HepG2 (cell line): ENCODE measurements at regions not wholly inside any gene's neighbourhood (a gene's known extent, or its start where the extent isn't known, plus 50 kb on each side); places are given as distances from the start of the nearest gene placed in this dataset.

Source experiments
- ATAC-seq: fragments of 200-7000 bp; cut with Tn5 transposase; 3 replicates; pipeline ENCODE4 v1.9.1; 2020; ENCODE audit warnings: mild to moderate bottlenecking, moderate library complexity
- BruUV-seq: library from RNA; stranded (reverse); fragments of 400-500 nt; replicated peaks from 2 replicates; lab custom pipeline; 2021; lab: Mats Ljungman, UMichigan
- CTCF ChIA-PET: fragments of 300-600 bp; formaldehyde crosslinking; extraction: SDS; loops from one replicate; lab custom pipeline; 2021; ENCODE audit warnings: low total read pairs, inconsistent platforms, low intra/inter-chr PET ratio; lab: Yijun Ruan, JAX
- POLR2A ChIA-PET: fragments of 350-600 bp; sonication (Branson Sonifier 250); formaldehyde crosslinking; loops from one replicate; lab custom pipeline; 2020; ENCODE audit warnings: antibody characterized with exemption, inconsistent platforms; lab: Yijun Ruan, JAX
- DNase-seq: peaks from one replicate; pipeline ENCODE4 v3.0.0-alpha.2; 2015; ENCODE audit warnings: low spot score
- FAIRE-seq: peaks from 3 replicates; lab custom pipeline; 2011; peaks lifted over from hg19 to GRCh38; lab: Jason Lieb, UNC
- H2AFZ ChIP-seq: one replicate; pipeline ENCODE4 v1.6.1; 2011; ENCODE audit warnings: low read length, inconsistent platforms
- H3K27ac ChIP-seq: fragments of 300-600 bp; 3 replicates; pipeline ENCODE4 v1.8.0; 2011; ENCODE audit warnings: mixed run types, mild to moderate bottlenecking, mixed read lengths, low read length, inconsistent platforms; ENCODE audit not compliant: insufficient read depth; ENCODE audit errors: extremely low read length
- H3K27me3 ChIP-seq, 2 experiments: fragments of 200-600 bp in 1 of 2; 2 replicates in 1 of 2; 3 replicates in 1 of 2; pipeline versions ENCODE4 v1.6.0 to v1.8.0; 2011; ENCODE audit warnings: low read length in 2 of 2, mild to moderate bottlenecking in 2 of 2, moderate library complexity in 2 of 2, inconsistent platforms in 1 of 2; ENCODE audit not compliant: insufficient read depth in 2 of 2, control insufficient read depth in 1 of 2
- H3K36me3 ChIP-seq, 2 experiments: fragments of 200-600 bp in 1 of 2; replicated peaks in 1 of 2; 2 replicates in 1 of 2; 3 replicates in 1 of 2; pipeline versions ENCODE4 v1.5.1 to v1.8.0; 2011; ENCODE audit warnings: low read length in 2 of 2, inconsistent platforms in 1 of 2; ENCODE audit not compliant: insufficient read depth in 2 of 2, control insufficient read depth in 1 of 2
- H3K4me1 ChIP-seq: 2 replicates; pipeline ENCODE4 v1.5.1; 2012; ENCODE audit warnings: low read length, inconsistent platforms; ENCODE audit not compliant: insufficient read depth
- H3K4me2 ChIP-seq: 2 replicates; pipeline ENCODE4 v1.6.0; 2011; ENCODE audit warnings: low read depth, low read length, inconsistent platforms
- H3K4me3 ChIP-seq, 3 experiments: fragments of 200-600 bp in 1 of 3; sonication (generic), shearing (Covaris generic) in 1 of 3; replicated peaks in 1 of 3; 2 replicates each; pipeline ENCODE4 v1.5.1; 2011 to 2016; ENCODE audit warnings: low read length in 3 of 3, inconsistent platforms in 2 of 3, low read depth in 2 of 3, mild to moderate bottlenecking in 2 of 3, control low read depth in 1 of 3, mixed read lengths in 1 of 3; ENCODE audit not compliant: insufficient read depth in 1 of 3
- H3K79me2 ChIP-seq: one replicate; pipeline ENCODE4 v1.6.1; 2011; ENCODE audit warnings: low read length, inconsistent platforms; ENCODE audit not compliant: insufficient read depth
- H3K9ac ChIP-seq: 2 replicates; pipeline ENCODE4 v1.6.0; 2011; ENCODE audit warnings: mild to moderate bottlenecking, low read depth, low read length, inconsistent platforms; ENCODE audit not compliant: insufficient read depth
- H3K9me3 ChIP-seq: 2 replicates; pipeline ENCODE4 v1.5.1; 2012; ENCODE audit warnings: mild to moderate bottlenecking, low read length
- H4K20me1 ChIP-seq: 2 replicates; pipeline ENCODE4 v1.6.0; 2011; ENCODE audit warnings: inconsistent platforms, mild to moderate bottlenecking, low read length, moderate library complexity; ENCODE audit not compliant: insufficient read depth
- CBX2 ChIP-seq, 2 experiments: fragments of 200-600 bp in 1 of 2; sonication (generic); formaldehyde crosslinking in 1 of 2; IDR thresholded peaks; 2 replicates each; pipeline versions ENCODE4 v1.7.0 to v1.8.1; 2018 to 2022; ENCODE audit warnings: low read depth in 2 of 2, low read length in 1 of 2, mild to moderate bottlenecking in 1 of 2, missing genetic modification reagents in 1 of 2
- CEBPB ChIP-seq: IDR thresholded peaks from 2 replicates; pipeline ENCODE4 v1.6.1; 2011; ENCODE audit warnings: low read depth, low read length, improper control_type of control experiment, borderline replicate concordance
- GTF2F1 ChIP-seq: fragments of 150-350 bp; IDR thresholded peaks from 2 replicates; pipeline ENCODE4 v1.6.1; 2014; ENCODE audit warnings: low read length
- NFE2L1 ChIP-seq: sonication (generic); formaldehyde crosslinking; IDR thresholded peaks from 2 replicates; pipeline ENCODE4 v1.4.0; 2020; ENCODE audit warnings: missing genetic modification reagents, mild to moderate bottlenecking, borderline replicate concordance
- NFYC ChIP-seq: IDR thresholded peaks from 2 replicates; pipeline ENCODE4 v1.6.1; 2016; ENCODE audit warnings: missing genetic modification reagents, missing compliant biosample characterization
- PCBP1 ChIP-seq: fragments of 200-400 bp; formaldehyde crosslinking; IDR thresholded peaks from 2 replicates; pipeline ENCODE4 v1.6.1; 2017; ENCODE audit warnings: mild to moderate bottlenecking, low read depth, low read length, borderline replicate concordance
- PPARG ChIP-seq: conservative IDR thresholded peaks from 2 replicates; pipeline ENCODE4 v1.6.1; 2016; ENCODE audit warnings: missing biosample characterization, missing genetic modification reagents
- RARA ChIP-seq: IDR thresholded peaks from 2 replicates; pipeline ENCODE4 v1.6.1; 2016; ENCODE audit warnings: missing genetic modification reagents, missing compliant biosample characterization
- SMAD9 ChIP-seq: sonication (generic); formaldehyde crosslinking; IDR thresholded peaks from 2 replicates; pipeline ENCODE4 v1.5.1; 2020; ENCODE audit warnings: mild to moderate bottlenecking, missing genetic modification reagents
- XRCC5 ChIP-seq: fragments of 200-400 bp; formaldehyde crosslinking; optimal IDR thresholded peaks from 2 replicates; pipeline ENCODE3; 2017; ENCODE audit warnings: mild to moderate bottlenecking, low read length
- in situ Hi-C: cut with HindIII; loops from 2 replicates; pipeline ENCODE4 v1.10.0; 2017; ENCODE audit warnings: low pct_unique_long_range_greater_than_20kb; ENCODE audit not compliant: extremely low pct_ligation_motif_present
- intact Hi-C: fragments of 100-400 bp; cut with micrococcal nuclease; formaldehyde crosslinking; loops from one replicate; pipeline ENCODE4 v1.10.0; 2022; ENCODE audit not compliant: unreplicated experiment

GRCh38 chr12:78793982-78794381, 70.6 kb upstream of the SYT1 start (continued):
- TF ChIP-seq CEBPB, result no peak

- intact Hi-C loops, result no loop called here
- ChIA-PET POLR2A (no interaction called here), CTCF (no interaction called here)
- Histone ChIP-seq H3K4me1 (no peaks in the 10 kb centered on the region), H3K4me2 (no peak overlapping the region), H3K9ac (no peak overlapping the region), H3K4me3 (no peak overlapping the region), H3K79me2 (no peaks in the 10 kb centered on the region), H3K9me3 (no peaks in the 10 kb centered on the region), H3K27ac (no peak overlapping the region), H2AFZ (no peak overlapping the region), H3K36me3 (no peaks in the 10 kb centered on the region), H4K20me1 (no peaks in the 10 kb centered on the region), H3K27me3 (no peaks in the 10 kb centered on the region)
- no peak for TF ChIP-seq RARA
- no peak for TF ChIP-seq XRCC5
- TF ChIP-seq NFE2L1, result no peak
- no peak for TF ChIP-seq CBX2 (IDR thresholded peaks at IDR 0.05; ENCODE audit: low read depth, low read length)
- no peak for TF ChIP-seq CBX2 (CRISPR knock-in tag; IDR thresholded peaks at IDR 0.05; ENCODE audit: low read depth)
- TF ChIP-seq SMAD9 (CRISPR knock-in tag), result no peak
- no peak for TF ChIP-seq PPARG (CRISPR knock-in tag)
- no peak for TF ChIP-seq NFYC
- no peak for TF ChIP-seq GTF2F1
- no peak for TF ChIP-seq PCBP1
- no peak for FAIRE-seq
- no TSS peak for BruUV-seq
- no peak for ATAC-seq
- DNase-seq, result no peak
- in situ Hi-C loops, result no loop called here
Observed at GRCh38 chr12:78795934-78796445, 68.6 kb upstream of the SYT1 start.
